GM12875 (cell line): ENCODE measurements at regions not wholly inside any gene's neighbourhood (a gene's known extent, or its start where the extent isn't known, plus 50 kb on each side); places are given as distances from the start of the nearest gene placed in this dataset.

Experiments
- H3K4me3 ChIP-seq: one replicate; pipeline ENCODE4 v1.5.1; 2011; ENCODE audit warnings: low read depth, low read length, control low read depth
- TF ChIP-seq, protein P1 (sequence below): IDR thresholded peaks from 2 replicates; pipeline ENCODE4 v1.5.1; 2011; ENCODE audit warnings: low read depth, mild to moderate bottlenecking, control low read depth, inconsistent platforms, low read length, moderate library complexity, borderline replicate concordance; ENCODE audit not compliant: insufficient read depth

DNA sequence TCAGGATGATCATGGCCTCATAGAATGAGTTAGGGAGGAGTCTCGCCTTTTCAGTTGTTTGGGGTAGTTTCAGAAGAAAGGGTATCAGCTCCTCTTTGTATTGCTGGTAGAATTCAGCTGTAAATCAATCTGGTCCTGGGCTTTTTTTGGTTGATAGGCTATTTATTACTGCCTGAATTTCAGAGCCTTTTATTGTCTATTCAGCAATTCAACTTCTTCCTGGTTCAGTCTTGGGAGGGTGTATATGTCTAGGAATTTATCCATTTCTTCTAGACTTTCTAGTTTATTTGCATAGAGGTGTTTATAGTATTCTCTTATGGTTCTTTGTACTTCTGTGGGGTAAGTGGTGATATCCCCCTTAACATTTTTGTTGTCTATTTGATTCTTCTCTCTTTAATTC is 1024.2 kb downstream of the DIPK2A start:
- TF ChIP-seq, protein P1, sequence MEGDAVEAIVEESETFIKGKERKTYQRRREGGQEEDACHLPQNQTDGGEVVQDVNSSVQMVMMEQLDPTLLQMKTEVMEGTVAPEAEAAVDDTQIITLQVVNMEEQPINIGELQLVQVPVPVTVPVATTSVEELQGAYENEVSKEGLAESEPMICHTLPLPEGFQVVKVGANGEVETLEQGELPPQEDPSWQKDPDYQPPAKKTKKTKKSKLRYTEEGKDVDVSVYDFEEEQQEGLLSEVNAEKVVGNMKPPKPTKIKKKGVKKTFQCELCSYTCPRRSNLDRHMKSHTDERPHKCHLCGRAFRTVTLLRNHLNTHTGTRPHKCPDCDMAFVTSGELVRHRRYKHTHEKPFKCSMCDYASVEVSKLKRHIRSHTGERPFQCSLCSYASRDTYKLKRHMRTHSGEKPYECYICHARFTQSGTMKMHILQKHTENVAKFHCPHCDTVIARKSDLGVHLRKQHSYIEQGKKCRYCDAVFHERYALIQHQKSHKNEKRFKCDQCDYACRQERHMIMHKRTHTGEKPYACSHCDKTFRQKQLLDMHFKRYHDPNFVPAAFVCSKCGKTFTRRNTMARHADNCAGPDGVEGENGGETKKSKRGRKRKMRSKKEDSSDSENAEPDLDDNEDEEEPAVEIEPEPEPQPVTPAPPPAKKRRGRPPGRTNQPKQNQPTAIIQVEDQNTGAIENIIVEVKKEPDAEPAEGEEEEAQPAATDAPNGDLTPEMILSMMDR, result no peak
- H3K4me3 ChIP-seq, result no peak overlapping the region

DNA sequence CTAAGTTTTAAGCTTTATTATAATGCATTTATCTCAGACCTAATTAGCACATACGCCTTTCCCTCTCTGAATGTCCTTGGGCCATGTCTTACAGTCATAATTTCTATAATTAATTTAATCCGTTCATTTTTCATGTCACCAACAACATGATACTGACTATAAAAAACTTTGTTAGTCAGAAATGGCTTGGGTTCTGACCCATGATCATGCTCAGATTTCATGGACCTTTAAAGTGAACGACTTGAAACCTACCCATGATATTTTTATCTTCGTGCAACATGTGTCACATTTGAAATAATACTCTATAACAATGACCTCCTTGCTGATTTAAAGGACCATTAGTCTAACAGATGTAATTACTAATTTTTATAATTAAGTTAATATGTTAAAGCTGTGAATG is 1033.8 kb downstream of the DIPK2A start:
- H3K4me3 ChIP-seq, result no peak overlapping the region
- TF ChIP-seq, protein P1, result no peak

DNA sequence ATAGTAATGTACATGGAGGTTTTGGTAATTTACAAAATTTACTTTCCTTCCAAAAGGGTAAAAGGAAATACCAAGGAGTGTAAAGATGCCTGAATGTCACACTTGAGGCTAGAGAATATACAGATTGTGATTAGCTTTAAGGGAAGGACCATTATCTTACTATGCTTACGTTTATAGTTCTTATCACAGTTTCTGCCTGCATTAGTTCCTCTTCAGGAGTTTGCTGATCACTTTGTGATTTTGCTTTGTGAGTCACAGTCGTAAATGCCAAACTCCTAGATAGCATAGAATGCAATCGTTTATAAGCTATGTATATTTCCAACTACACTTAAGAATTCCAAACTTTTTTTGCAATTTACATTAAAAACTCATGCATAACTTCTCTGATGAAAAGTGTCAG is 1034.6 kb downstream of the DIPK2A start:
- TF ChIP-seq, protein P1, result no peak

DNA sequence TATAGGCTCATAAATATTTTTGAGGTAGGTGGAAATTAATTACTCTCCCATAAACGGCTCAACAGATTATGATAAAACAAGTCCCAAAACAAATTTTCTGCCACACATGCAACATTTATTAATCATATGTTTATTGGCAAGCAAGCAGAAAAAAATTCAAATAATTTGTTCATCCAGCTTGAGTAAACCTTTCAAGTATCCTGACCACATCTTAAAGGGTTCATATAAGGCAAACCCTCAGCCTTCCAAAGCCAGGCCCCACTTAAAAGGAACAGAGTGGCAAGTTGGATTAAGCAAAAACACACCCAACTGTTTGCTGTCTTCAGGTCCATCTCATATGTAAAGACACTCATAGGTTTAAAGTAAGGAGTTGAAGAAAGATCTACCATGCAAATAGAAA is 1042.3 kb downstream of the DIPK2A start:
- TF ChIP-seq, protein P1, result no peak
- H3K4me3 ChIP-seq, result no peak overlapping the region

More for the DNA sequence above, 1034.6 kb downstream of the DIPK2A start:
- no peak overlapping the region for H3K4me3 ChIP-seq

DNA sequence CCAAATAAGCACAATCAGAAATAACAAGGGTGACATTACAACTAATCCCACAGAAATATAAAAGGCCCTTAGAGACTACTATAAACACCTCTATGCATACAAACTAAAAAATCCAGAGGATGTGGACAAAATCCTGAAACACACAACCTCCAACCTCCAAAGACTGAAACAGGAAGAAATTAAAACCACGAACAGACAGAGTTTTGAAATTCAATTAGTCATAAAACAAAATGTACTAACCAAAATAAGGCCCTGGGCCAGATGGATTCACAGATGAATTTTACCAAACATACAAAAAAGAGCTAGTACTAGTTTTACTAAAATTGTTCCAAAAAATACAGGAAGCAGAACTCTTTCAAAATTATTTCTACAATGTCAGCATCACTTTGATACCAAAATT is 1043.6 kb downstream of the DIPK2A start:
- TF ChIP-seq, protein P1, result no peak
- H3K4me3 ChIP-seq, result no peak overlapping the region

DNA sequence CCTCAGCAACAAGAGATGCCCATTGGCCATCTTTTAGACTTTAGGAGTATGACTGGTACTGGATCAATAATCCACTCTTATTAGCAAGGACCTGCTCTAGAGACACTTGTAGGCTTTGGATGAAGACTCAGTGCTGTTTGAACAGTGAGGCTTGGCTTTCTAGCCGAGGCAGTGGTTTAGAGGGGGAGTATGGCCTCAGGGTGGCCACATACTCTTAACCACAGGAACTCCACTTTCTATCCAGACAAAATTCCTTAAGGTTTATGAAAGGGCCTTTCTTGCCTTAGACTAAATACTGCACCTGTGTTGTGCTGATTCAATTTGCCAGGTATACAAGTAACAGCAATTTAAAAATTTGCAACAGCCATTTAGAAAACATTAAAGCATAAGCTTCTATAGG is 1046.3 kb downstream of the DIPK2A start:
- H3K4me3 ChIP-seq, result no peak overlapping the region
- TF ChIP-seq, protein P1, result no peak

DNA sequence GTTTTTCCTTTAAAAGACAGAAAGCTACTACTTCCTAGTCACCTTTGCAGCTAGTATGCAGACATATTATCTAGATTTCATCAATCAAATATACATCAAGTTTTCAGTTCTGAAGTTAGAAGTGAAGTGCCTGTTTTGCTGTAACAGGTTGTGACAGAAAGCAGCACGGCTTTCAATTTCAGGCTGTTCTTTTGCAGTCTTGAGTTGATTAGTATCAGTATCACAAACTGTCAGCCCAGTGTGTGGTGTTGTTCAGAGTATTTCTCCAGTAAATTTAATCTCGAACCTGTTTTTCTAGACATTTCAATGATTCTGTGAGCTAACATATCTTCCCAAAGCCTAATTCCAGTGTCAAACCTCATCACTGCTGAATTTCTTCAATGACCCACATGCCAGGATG is 1050.8 kb downstream of the DIPK2A start:
- H3K4me3 ChIP-seq, result no peak overlapping the region
- TF ChIP-seq, protein P1, result no peak
